ENCODE measurements at regions not wholly inside any gene's neighbourhood (a gene's known extent, or its start where the extent isn't known, plus 50 kb on each side); places are given as distances from the start of the nearest gene placed in this dataset.
A peak's percentile ranks its signal among the peaks of the same experiment; 100 is the strongest.

- no peak for DNase-seq
Measured at GRCh38 chr4:177117256-177117655, 192.4 kb upstream of the NEIL3 start.

GRCh38 chr4:177118596-177118995 is 191.1 kb upstream of the NEIL3 start:
- DNase-seq: no peak

GRCh38 chr4:177119021-177119471 is 190.6 kb upstream of the NEIL3 start:
- no peak for DNase-seq

- DNase-seq: no peak
Measured at GRCh38 chr4:177119691-177120090, 190.0 kb upstream of the NEIL3 start.

GRCh38 chr4:177123811-177124210 is 185.9 kb upstream of the NEIL3 start:
- DNase-seq: no peak

GRCh38 chr4:177124349-177125064 is 185.2 kb upstream of the NEIL3 start:
- no peak for DNase-seq

- DNase-seq: no peak
Measured at GRCh38 chr4:177125656-177126055, 184.0 kb upstream of the NEIL3 start.

GRCh38 chr4:177127658-177128057 is 182.0 kb upstream of the NEIL3 start:
- DNase-seq: no peak

GRCh38 chr4:177128306-177128705 is 181.4 kb upstream of the NEIL3 start:
- no peak for DNase-seq

- DNase-seq: no peak
Measured at GRCh38 chr4:177131736-177132135, 177.9 kb upstream of the NEIL3 start.

- DNase-seq: no peak
Measured at GRCh38 chr4:177147668-177148067, 162.0 kb upstream of the NEIL3 start.

- no peak for DNase-seq
Measured at GRCh38 chr4:177155454-177155853, 154.2 kb upstream of the NEIL3 start.

- DNase-seq: no peak
Measured at GRCh38 chr4:177159600-177159999, 150.1 kb upstream of the NEIL3 start.

- DNase-seq: no peak
Measured at GRCh38 chr4:177161781-177162180, 147.9 kb upstream of the NEIL3 start.

GRCh38 chr4:177163532-177163931 is 146.1 kb upstream of the NEIL3 start:
- peak; percentile 15 to 24 for DNase-seq

GRCh38 chr4:177171588-177171987 is 138.1 kb upstream of the NEIL3 start:
- DNase-seq: no peak

GRCh38 chr4:177175473-177175872 is 134.2 kb upstream of the NEIL3 start:
- DNase-seq: no peak

GRCh38 chr4:177177541-177178081 is 132.1 kb upstream of the NEIL3 start:
- DNase-seq: no peak

- no peak for DNase-seq
Measured at GRCh38 chr4:177178246-177178645, 131.4 kb upstream of the NEIL3 start.

GRCh38 chr4:177182166-177182565 is 127.5 kb upstream of the NEIL3 start:
- DNase-seq: no peak

- DNase-seq: no peak
Measured at GRCh38 chr4:177182728-177183127, 126.9 kb upstream of the NEIL3 start.

- DNase-seq: no peak
Measured at GRCh38 chr4:177185151-177185550, 124.5 kb upstream of the NEIL3 start.

GRCh38 chr4:177185579-177185978 is 124.1 kb upstream of the NEIL3 start:
- DNase-seq: no peak

- DNase-seq: no peak
Measured at GRCh38 chr4:177187371-177187770, 122.3 kb upstream of the NEIL3 start.

Measured in NCI-H526 (cell line).